C4-2B (cell line): ENCODE measurements at regions not wholly inside any gene's neighbourhood (a gene's known extent, or its start where the extent isn't known, plus 50 kb on each side); places are given as distances from the start of the nearest gene placed in this dataset.

ENCODE experiments used
- ZFX ChIP-seq: fragments of 450-650 bp; IDR thresholded peaks from 2 replicates; pipeline ENCODE4 v1.6.1; 2017
- TF ChIP-seq, protein P1 (sequence below): fragments of 450-650 bp; conservative IDR thresholded peaks from 2 replicates; pipeline ENCODE4 v1.5.1; 2017; ENCODE audit warnings: mild to moderate bottlenecking

- TF ChIP-seq, protein P1, sequence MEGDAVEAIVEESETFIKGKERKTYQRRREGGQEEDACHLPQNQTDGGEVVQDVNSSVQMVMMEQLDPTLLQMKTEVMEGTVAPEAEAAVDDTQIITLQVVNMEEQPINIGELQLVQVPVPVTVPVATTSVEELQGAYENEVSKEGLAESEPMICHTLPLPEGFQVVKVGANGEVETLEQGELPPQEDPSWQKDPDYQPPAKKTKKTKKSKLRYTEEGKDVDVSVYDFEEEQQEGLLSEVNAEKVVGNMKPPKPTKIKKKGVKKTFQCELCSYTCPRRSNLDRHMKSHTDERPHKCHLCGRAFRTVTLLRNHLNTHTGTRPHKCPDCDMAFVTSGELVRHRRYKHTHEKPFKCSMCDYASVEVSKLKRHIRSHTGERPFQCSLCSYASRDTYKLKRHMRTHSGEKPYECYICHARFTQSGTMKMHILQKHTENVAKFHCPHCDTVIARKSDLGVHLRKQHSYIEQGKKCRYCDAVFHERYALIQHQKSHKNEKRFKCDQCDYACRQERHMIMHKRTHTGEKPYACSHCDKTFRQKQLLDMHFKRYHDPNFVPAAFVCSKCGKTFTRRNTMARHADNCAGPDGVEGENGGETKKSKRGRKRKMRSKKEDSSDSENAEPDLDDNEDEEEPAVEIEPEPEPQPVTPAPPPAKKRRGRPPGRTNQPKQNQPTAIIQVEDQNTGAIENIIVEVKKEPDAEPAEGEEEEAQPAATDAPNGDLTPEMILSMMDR = no peak
- TF ChIP-seq ZFX = no peak
Observed at GRCh38 chrX:39690541-39691415, 407.0 kb downstream of the BCOR start.
